Urothelium cell line (cell line): ENCODE measurements at regions not wholly inside any gene's neighbourhood (a gene's known extent, or its start where the extent isn't known, plus 50 kb on each side); places are given as distances from the start of the nearest gene placed in this dataset.
A peak's percentile ranks its signal among the peaks of the same experiment; 100 is the strongest.
"Not testable (repeated sequence)": the region's sequence is repeated elsewhere in the genome, so short reads cannot be mapped to it uniquely, and the experiment has no call there.

Source experiments
- DNase-seq: peaks from one replicate; pipeline ENCODE4 v3.0.0; 2011; ENCODE audit warnings: low spot score, mixed read lengths
- FAIRE-seq: peaks from 2 replicates; lab custom pipeline; 2011; peaks lifted over from hg19 to GRCh38; lab: Jason Lieb, UNC

- FAIRE-seq (no peak), DNase-seq (no peak)
These were observed 223.1 kb upstream of the KLF14 start for GRCh38 chr7:130957137-130957513.

DNA sequence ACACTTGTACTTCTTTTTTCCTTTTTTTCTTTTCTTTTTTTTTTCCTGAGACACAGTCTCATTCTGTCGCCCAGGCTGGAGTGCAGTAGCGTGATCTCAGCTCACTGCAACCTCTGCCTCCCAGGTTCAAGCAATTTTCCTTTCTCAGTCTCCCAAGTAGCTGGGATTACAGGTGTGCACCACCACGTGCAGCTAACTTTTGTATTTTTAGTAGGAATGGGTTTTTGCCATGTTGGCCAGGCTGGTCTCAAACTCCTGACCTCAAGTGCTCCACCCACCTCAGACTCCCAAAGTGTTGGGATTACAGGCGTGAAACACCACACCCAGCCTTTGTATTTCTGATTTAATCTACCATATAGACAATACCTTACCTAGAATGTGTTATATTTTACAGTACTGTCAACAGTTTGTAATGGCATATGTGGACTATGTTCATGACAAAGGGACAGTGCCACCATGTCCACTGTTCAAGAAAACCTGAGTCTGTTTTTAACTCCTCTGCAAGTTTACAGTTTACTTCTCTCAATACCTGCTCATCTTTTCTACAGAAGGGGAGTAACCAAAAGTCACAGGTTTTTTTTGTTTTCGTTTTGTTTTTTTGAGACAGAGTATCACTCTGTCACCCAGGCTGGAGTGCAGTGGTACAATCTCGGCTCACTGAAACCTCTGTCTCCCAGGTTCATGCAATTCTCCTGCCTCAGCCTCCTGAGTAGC lies 223.9 kb upstream of the KLF14 start:
- not testable (repeated sequence) for DNase-seq, FAIRE-seq

DNA sequence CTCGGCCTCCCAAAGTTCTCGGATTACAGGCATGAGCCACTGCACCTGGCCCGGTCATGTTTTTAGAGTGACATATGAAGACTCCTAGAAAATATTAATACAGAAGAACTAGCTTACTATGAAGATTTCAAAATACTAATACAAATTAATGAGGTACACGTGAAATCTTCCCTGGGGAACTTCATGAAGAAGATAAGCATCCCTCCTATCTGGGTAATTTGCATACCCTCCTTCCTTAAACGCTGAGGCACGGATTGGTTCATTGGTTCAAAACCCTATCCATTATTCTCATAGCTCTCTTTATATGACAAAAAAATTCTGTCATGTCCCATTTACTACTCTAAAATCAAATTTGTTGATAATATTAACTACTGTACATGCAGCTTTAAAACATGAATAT lies 224.8 kb upstream of the KLF14 start:
- no peak for DNase-seq

GRCh38 chr7:130959743-130960207 lies 225.8 kb upstream of the KLF14 start:
- DNase-seq (peak; percentile 58), FAIRE-seq (no peak)

More for the DNA sequence above, 224.8 kb upstream of the KLF14 start:
- no peak for FAIRE-seq

GRCh38 chr7:130960208-130960988 lies 226.4 kb upstream of the KLF14 start:
- FAIRE-seq (no peak), DNase-seq (peak; percentile 39)

DNA sequence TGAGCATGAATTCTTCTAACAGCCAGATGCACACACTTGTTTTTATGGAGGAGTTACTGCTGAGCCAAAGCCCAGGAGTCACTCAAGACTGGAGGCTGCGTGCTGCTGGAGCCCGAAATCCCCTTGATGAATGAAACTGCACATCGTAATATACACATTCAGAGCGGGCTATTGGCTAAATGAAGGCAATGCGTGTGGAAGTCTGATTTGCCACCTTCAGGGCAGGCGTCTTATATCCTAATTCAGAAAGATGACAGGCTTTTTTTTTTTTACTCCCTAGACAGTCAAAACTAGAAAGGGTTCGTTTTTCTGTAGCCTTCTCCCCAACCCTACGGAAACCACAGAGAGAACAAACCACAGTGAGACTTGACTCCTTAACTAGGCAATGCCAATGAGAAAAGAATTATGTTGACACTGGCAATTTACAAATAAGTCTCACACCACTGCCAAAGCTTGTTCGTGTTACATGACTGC lies 227.2 kb upstream of the KLF14 start:
- peak; percentile 40 for DNase-seq
- FAIRE-seq: no peak

GRCh38 chr7:130962109-130962508 lies 228.1 kb upstream of the KLF14 start:
- no peak for FAIRE-seq
- no peak for DNase-seq

DNA sequence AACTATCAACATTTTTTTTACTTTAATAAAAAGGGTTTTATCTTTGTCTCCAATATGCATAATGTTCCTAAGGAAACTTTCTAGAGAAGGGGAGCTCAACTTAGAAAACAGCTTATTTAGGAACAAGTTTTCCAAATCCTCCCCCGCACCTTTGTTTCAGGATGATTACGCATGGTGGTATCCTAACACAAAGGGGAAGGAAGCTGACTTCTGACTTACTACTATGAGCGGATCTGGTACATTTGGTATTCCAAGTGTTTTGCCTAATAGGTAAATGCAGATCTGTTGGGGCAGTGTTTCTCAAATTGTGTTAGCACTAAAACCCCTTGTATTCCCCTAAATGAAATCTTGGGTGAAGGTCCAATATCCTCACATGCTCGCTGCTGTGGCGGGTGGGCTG lies 229.3 kb upstream of the KLF14 start:
- no peak for FAIRE-seq
- no peak for DNase-seq

DNA sequence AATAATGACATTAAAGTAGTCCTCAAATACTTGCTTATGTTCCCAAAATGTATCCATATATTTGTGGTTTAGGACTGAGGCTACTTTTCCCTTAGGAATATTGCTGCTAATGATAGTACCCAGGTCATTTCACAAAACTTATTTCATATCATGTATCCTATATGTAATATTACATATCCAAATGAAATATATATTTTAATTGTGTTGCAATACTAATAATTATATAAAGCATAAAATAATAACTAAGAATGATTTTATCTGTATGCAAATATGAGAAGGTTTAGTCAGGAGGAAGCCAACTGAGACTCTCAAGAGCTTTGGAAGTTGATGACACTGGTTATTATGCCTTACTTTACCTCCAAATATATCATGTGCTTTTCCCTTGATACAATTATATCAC lies 231.5 kb upstream of the KLF14 start:
- FAIRE-seq (no peak), DNase-seq (no peak)

- DNase-seq (no peak), FAIRE-seq (no peak)
These were observed 232.4 kb upstream of the KLF14 start for GRCh38 chr7:130966246-130967009.

GRCh38 chr7:130970196-130970595 lies 236.2 kb upstream of the KLF14 start:
- FAIRE-seq (no peak), DNase-seq (no peak)

- no peak for DNase-seq
- FAIRE-seq: no peak
These were observed 236.7 kb upstream of the KLF14 start for GRCh38 chr7:130970696-130971095.

- no peak for FAIRE-seq
These were observed 237.3 kb upstream of the KLF14 start for GRCh38 chr7:130971297-130971696.

GRCh38 chr7:130972201-130972600 lies 238.2 kb upstream of the KLF14 start:
- FAIRE-seq (no peak), DNase-seq (no peak)

More at GRCh38 chr7:130971297-130971696, 237.3 kb upstream of the KLF14 start:
- no peak for DNase-seq

DNA sequence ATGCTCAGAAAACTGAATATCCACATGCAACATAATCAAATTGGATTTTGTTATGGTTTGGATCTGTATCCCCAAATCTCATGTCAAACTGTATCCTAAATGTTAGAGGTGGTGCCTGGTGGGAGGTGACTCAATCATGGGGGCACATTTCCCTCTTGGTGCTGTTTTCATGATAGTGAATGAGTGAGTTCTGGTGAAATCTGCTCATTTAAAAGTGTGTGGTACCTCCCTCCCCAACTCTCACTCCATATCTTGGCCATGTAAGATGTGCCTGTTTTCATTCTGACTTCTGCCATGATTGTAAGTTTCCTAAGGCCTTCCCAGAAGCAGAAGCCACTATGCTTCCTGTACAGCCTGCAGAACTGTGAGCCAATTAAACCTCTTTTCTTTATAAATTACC lies 239.6 kb upstream of the KLF14 start:
- FAIRE-seq: no peak
- no peak for DNase-seq

GRCh38 chr7:130974169-130974568 lies 240.2 kb upstream of the KLF14 start:
- DNase-seq: no peak
- no peak for FAIRE-seq

DNA sequence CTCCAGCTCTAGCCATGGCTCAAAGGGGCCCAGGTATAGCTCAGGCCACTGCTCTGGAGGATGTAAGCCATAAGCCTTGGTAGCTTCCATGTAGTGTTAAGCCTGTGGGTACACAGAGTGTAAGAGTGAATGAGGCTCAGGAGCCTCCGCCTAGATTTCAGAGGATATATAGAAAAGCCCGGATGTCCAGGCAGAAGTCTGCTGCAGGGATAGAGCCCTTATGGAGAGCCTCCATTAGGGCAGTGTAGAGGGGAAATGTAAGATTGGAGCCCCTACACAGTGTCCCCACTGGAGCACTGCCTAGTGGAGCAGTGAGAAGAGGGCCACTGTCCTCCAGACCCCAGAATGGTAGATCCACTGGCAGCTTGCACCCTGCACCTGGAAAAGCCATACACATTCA lies 240.8 kb upstream of the KLF14 start:
- FAIRE-seq (no peak), DNase-seq (no peak)

GRCh38 chr7:130975731-130976130 lies 241.7 kb upstream of the KLF14 start:
- no peak for DNase-seq
- no peak for FAIRE-seq

- DNase-seq (no peak), FAIRE-seq (no peak)
These were observed 248.2 kb upstream of the KLF14 start for GRCh38 chr7:130982160-130982638.

DNA sequence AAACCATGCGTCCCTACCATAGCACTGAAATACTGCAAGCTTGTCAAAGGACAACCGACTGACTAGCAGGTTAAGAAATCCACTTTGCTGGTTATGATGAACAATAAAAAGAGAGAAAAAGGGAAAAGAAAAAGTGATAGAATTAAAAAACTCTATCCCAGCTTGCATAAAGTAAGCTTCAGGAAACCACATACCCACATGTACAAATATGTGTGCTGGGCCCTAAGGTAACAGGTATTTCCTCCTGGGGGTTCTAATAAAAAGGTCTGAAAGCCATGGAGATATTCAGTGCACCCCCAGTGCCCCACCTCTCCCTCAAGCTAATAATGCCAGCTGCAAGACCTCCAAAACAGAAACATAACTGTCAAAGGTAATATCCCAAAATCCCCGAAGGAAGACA lies 248.6 kb upstream of the KLF14 start:
- no peak for FAIRE-seq
- DNase-seq: no peak

DNA sequence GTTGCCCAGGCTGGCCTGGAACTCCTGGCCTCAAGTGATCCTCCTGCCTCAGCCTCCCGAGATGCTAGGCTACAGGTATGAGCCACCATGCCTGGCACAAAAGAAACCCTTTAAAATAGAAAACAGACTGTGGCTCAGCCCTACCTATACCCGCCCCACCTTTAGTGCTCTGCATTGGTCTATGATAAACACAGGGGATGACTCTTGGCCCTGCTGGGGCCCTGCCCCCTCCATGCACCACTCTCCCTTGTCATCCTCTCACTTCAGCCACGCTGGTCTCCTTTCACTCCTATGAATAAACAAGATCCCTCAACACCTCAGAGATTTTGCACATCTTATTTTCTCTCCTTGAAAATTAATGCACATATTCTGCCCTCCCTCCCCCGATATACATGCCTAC lies 251.4 kb upstream of the KLF14 start:
- FAIRE-seq (no peak), DNase-seq (no peak)
